ENCODE measurements at regions not wholly inside any gene's neighbourhood (a gene's known extent, or its start where the extent isn't known, plus 50 kb on each side); places are given as distances from the start of the nearest gene placed in this dataset.

GRCh38 chr6:169165561-169166300 is 87.9 kb downstream of the THBS2 start:
- no peak for FAIRE-seq

- FAIRE-seq, result no peak
These were observed 88.7 kb downstream of the THBS2 start for GRCh38 chr6:169164986-169165385.

GRCh38 chr6:169164451-169164850 is 89.2 kb downstream of the THBS2 start:
- FAIRE-seq, result no peak

- FAIRE-seq, result no peak
These were observed 90.2 kb downstream of the THBS2 start for GRCh38 chr6:169163411-169163901.

GRCh38 chr6:169162752-169163407 is 90.8 kb downstream of the THBS2 start:
- FAIRE-seq, result no peak

GRCh38 chr6:169162249-169162648 is 91.4 kb downstream of the THBS2 start:
- FAIRE-seq, result no peak

GRCh38 chr6:169161572-169162167 is 92.0 kb downstream of the THBS2 start:
- no peak for FAIRE-seq

- no peak for FAIRE-seq
These were observed 92.6 kb downstream of the THBS2 start for GRCh38 chr6:169160855-169161560.

GRCh38 chr6:169160091-169160854 is 93.4 kb downstream of the THBS2 start:
- FAIRE-seq, result no peak

- FAIRE-seq, result no peak
These were observed 94.3 kb downstream of the THBS2 start for GRCh38 chr6:169159331-169159730.

- FAIRE-seq, result no peak
These were observed 95.0 kb downstream of the THBS2 start for GRCh38 chr6:169158691-169159090.

GRCh38 chr6:169158174-169158573 is 95.5 kb downstream of the THBS2 start:
- FAIRE-seq, result no peak

- FAIRE-seq, result no peak
These were observed 96.2 kb downstream of the THBS2 start for GRCh38 chr6:169157197-169158148.

- no peak for FAIRE-seq
These were observed 96.9 kb downstream of the THBS2 start for GRCh38 chr6:169156793-169157147.

- no peak for FAIRE-seq
These were observed 97.4 kb downstream of the THBS2 start for GRCh38 chr6:169156108-169156792.

GRCh38 chr6:169155481-169155880 is 98.2 kb downstream of the THBS2 start:
- no peak for FAIRE-seq

GRCh38 chr6:169153401-169153800 is 100.2 kb downstream of the THBS2 start:
- no peak for FAIRE-seq

- FAIRE-seq, result no peak
These were observed 107.1 kb downstream of the THBS2 start for GRCh38 chr6:169146521-169146920.

- no peak for FAIRE-seq
These were observed 107.6 kb downstream of the THBS2 start for GRCh38 chr6:169145991-169146501.

- no peak for FAIRE-seq
These were observed 108.2 kb downstream of the THBS2 start for GRCh38 chr6:169145496-169145895.

- no peak for FAIRE-seq
These were observed 109.3 kb downstream of the THBS2 start for GRCh38 chr6:169144356-169144755.

All from islet of Langerhans (tissue), 1 donor.